ENCODE measurements at regions not wholly inside any gene's neighbourhood (a gene's known extent, or its start where the extent isn't known, plus 50 kb on each side); places are given as distances from the start of the nearest gene placed in this dataset.

DNA sequence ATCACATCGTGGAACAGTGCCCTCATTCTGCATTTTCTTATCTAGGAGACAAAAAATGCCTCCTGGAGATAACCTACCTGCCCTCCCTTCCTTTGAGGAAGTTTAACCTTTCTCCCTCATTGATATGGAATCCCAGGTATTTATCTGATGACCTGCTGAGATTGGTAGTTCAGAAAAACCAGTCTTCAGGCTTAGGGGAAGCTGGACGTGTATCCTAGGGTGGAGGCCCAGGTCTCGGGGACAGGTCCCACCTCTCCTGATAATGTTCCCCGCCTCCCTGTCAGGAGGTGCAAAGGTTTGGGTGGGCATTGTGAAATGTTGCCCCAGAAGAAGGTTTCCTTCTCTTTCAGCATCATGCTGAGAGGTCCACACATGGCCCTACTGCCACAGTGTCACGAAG is 186.9 kb upstream of the NAV2 start:
- no peak for DNase-seq (ENCODE audit: low read depth in 3 of 3, low spot score in 2 of 3)

DNA sequence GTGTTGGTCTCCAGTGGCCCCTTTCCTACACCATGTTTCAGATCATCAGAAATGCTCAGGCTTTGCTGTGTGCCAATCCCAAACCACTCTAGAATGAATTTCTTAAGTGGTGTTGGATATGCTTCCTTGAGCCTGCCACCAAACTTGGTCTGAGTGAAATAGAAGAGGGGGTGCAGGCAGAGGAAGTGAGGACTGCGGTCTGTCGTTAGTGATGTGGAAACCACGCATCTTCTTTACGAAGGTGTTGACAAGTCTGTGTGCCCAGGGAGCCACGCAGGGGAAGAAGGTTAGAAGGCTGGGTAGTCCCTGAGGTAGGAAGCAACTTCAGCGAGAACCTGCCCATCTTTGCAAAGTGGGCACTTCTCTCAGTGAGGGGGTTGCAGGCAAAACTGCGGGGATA is 187.4 kb upstream of the NAV2 start:
- DNase-seq (ENCODE audit: low read depth in 3 of 3, low spot score in 2 of 3): no peak

- DNase-seq (ENCODE audit: low read depth in 3 of 3, low spot score in 2 of 3): no peak
Observed at GRCh38 chr11:19524171-19524671, 188.4 kb upstream of the NAV2 start.

DNA sequence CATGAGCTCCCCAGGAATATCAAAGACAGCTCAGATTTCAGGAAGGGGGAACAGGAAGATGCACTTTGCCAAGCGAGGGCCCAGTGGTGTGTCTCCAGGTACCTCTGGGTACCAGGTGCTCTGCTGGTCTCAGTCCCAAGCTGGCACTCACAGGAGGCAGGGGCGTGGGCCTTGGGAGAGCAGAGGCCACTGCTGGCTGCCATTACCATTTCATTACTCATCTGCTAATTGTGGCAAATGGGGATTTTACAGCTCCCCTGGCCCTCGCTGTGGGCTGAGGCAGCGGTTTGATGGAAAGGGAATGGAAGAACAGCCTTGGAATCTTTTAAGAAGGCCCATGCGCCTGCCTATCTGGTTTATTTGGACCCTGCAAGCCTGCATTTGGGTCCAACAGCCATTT is 192.0 kb upstream of the NAV2 start:
- DNase-seq (ENCODE audit: low read depth in 3 of 3, low spot score in 2 of 3): no peak

DNA sequence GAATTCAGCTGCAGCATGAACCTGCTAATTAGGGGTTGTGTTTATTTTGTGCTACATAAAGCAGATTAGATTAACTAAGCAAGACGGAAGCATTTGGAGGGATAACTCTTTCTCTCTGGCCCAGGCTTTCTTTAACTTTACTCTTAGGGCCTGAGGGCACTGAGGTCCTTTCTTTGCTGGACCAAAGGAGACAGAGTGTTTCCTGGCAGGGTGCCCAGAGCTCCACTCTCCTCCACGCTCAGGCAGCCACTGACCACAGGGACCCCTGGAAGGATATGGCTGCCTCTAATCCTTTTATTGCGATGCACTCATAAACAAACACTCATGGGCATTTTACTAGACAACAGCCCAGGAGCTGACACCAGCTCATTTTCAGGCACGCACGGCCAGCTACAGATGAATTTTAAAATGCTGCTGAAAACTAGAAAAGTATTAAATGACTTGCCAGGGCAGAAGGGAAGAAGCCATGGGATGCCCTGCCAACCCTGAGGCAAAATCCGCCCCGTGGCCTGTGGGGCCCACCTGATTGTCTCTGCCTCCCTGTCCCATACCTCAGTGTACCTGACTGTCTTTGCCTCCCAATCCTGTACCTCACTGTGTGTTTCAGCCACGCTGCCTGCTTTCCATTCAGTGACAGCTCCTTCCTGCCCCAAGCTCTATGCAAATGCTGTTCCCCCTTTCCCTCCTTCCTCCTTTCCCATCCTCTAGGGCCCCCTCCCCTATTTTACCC is 192.6 kb upstream of the NAV2 start:
- no peak for DNase-seq (ENCODE audit: low read depth in 3 of 3, low spot score in 2 of 3)

- no peak for DNase-seq (ENCODE audit: low read depth in 3 of 3, low spot score in 2 of 3)
Observed at GRCh38 chr11:19519353-19519752, 193.3 kb upstream of the NAV2 start.

DNA sequence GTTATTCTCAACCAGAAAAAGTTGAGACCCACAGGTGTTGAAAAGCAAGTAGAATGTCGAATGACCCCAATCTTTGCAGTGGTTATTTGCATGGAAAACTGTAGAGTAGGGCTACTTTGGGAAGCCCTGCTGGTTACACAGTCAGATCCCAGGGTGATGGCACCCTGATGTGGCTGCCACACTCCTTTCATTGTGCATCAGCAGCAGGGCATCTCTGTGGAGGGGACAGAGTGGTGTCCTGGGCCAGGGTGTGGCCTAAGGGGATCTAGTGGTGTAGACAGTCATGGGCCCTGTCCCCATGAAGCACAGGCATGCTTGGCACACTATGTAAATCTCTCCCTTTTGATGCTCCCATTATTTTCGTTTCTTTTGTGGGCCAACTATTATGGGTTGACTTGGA is 199.4 kb upstream of the NAV2 start:
- DNase-seq (ENCODE audit: low read depth in 3 of 3, low spot score in 2 of 3): no peak

GRCh38 chr11:19512618-19513017 is 200.0 kb upstream of the NAV2 start:
- no peak for DNase-seq (ENCODE audit: low read depth in 3 of 3, low spot score in 2 of 3)

- DNase-seq (ENCODE audit: low read depth in 3 of 3, low spot score in 2 of 3): no peak
Observed at GRCh38 chr11:19511413-19512183, 201.0 kb upstream of the NAV2 start.

- DNase-seq (ENCODE audit: low read depth in 3 of 3, low spot score in 2 of 3): no peak
Observed at GRCh38 chr11:19511066-19511412, 201.6 kb upstream of the NAV2 start.

- DNase-seq (ENCODE audit: low read depth in 3 of 3, low spot score in 2 of 3): no peak
Observed at GRCh38 chr11:19510468-19510867, 202.2 kb upstream of the NAV2 start.

DNA sequence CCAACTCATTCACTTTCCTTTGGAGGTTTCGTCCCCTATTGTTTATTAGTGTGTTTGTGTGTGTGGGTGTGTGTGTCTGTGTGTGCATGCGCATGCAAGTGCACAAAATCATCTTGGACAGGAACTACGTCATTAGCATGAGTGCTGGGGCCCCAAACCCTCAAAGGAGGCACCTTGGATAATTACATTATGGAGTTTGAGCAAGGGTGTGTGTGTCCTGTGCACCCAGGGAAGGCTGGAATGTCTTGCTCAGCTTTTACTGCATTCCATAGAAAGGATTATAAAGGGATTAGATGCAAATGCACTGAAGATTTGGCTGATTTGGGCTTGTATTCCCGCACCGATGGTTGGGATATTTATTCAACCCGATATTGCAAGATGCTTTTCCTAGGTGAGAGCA is 203.4 kb upstream of the NAV2 start:
- no peak for DNase-seq (ENCODE audit: low read depth in 3 of 3, low spot score in 2 of 3)

DNA sequence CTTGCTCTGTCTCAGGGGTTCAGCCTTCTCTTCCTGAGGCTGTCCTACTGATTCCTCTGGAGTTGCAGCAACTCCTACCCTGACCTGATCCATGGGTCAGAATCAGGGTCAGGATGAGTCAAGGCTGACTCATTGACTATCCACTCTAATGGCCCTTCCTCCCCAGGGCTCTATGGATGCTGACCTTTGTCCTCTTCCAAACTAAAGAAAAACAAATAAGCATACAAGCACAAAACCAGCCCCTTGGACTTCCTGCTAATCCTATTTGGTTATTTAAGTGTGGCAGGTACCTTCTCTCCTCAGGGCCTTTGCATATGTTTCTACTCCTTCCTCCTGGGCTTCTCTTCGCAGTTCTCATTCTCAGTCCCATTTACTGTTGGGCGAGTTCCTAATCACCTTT is 204.5 kb upstream of the NAV2 start:
- no peak for DNase-seq (ENCODE audit: low read depth in 3 of 3, low spot score in 2 of 3)

- no peak for DNase-seq (ENCODE audit: low read depth in 3 of 3, low spot score in 2 of 3)
Observed at GRCh38 chr11:19506816-19507486, 205.7 kb upstream of the NAV2 start.

- DNase-seq (ENCODE audit: low read depth in 3 of 3, low spot score in 2 of 3): no peak
Observed at GRCh38 chr11:19502691-19503253, 209.9 kb upstream of the NAV2 start.

GRCh38 chr11:19501631-19502030 is 211.0 kb upstream of the NAV2 start:
- DNase-seq (ENCODE audit: low read depth in 3 of 3, low spot score in 2 of 3): no peak

GRCh38 chr11:19499999-19500398 is 212.6 kb upstream of the NAV2 start:
- DNase-seq (ENCODE audit: low read depth in 3 of 3, low spot score in 2 of 3): no peak

GRCh38 chr11:19499026-19499669 is 213.5 kb upstream of the NAV2 start:
- peak in 2 of 3 donors; percentile 34 to 49 for DNase-seq (ENCODE audit: low read depth in 3 of 3, low spot score in 2 of 3)

DNA sequence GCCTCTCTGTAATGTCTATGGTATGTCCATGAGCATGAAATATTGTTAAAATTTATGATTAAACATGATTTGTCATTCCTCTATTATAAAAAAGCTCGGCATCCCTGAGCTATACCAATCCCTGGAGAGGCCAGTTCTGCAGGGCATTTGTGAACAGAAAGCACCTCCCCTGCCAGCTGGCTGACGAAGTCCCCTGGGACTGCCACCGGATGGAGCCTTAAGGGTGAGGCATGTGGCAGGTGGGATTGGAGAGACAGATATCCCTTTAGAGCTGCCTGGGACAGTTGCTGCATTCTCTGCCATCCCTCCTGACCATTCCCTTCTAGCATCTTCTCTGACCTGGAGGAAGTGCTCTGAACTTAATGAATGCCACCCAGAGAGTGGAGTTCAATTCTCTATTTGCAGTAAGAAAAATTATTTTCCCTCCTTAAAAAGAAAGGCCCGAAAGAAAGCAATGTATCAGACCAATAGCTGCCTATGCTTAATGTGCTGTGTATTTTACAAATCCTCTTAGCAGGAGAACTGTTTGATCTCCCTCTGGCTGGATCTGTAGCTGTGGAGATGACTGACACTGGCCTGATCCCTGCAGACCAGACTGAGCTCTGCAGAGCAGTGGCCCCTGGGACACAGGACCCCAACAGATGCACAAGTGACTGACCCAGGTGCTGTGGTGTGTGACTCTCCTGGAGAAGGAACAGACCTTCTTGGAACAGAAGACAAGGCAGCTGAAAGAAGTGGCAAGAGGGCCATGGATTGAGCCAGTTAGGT is 219.0 kb upstream of the NAV2 start:
- no peak for DNase-seq (ENCODE audit: low read depth in 3 of 3, low spot score in 2 of 3)
